Umbilical cord (tissue), 1 donor: ENCODE measurements at regions not wholly inside any gene's neighbourhood (a gene's known extent, or its start where the extent isn't known, plus 50 kb on each side); places are given as distances from the start of the nearest gene placed in this dataset.
A peak's percentile ranks its signal among the peaks of the same experiment; 100 is the strongest.

Source experiments
- DNase-seq: peaks from one replicate; pipeline ENCODE4 v3.0.0-alpha.2; 2015; ENCODE audit warnings: low spot score

GRCh38 chrX:23228454-23228853 is 106.2 kb upstream of the PTCHD1 start:
- DNase-seq: no peak

GRCh38 chrX:23228950-23229448 is 105.7 kb upstream of the PTCHD1 start:
- DNase-seq: no peak

- DNase-seq: no peak
Observed at GRCh38 chrX:23235051-23235450, 99.6 kb upstream of the PTCHD1 start.

- DNase-seq: no peak
Observed at GRCh38 chrX:23246001-23246400, 88.6 kb upstream of the PTCHD1 start.

- no peak for DNase-seq
Observed at GRCh38 chrX:23248187-23248586, 86.5 kb upstream of the PTCHD1 start.

- no peak for DNase-seq
Observed at GRCh38 chrX:23251043-23251442, 83.6 kb upstream of the PTCHD1 start.

GRCh38 chrX:23263892-23264291 is 70.8 kb upstream of the PTCHD1 start:
- no peak for DNase-seq

- no peak for DNase-seq
Observed at GRCh38 chrX:23269923-23270322, 64.7 kb upstream of the PTCHD1 start.

GRCh38 chrX:23271026-23271425 is 63.6 kb upstream of the PTCHD1 start:
- DNase-seq: no peak

- peak; percentile 10 for DNase-seq
Observed at GRCh38 chrX:23276475-23276874, 58.2 kb upstream of the PTCHD1 start.
